Neural crest cell (in vitro differentiated cells): ENCODE measurements at regions not wholly inside any gene's neighbourhood (a gene's known extent, or its start where the extent isn't known, plus 50 kb on each side); places are given as distances from the start of the nearest gene placed in this dataset.

Experiments used
- DNase-seq: peaks from one replicate; pipeline ENCODE4 v3.0.0; 2021; ENCODE audit warnings: low read depth, mixed read lengths, low spot score
- H3K27ac Mint-ChIP-seq: one replicate; pipeline ENCODE4 v1.8.0; 2021; ENCODE audit warnings: mild to moderate bottlenecking, mixed read lengths; ENCODE audit not compliant: unreplicated experiment
- H3K27me3 Mint-ChIP-seq: 2 replicates; pipeline ENCODE4 v1.8.0; 2021; ENCODE audit warnings: low read depth, mild to moderate bottlenecking, mixed read lengths
- H3K36me3 Mint-ChIP-seq: 2 replicates; pipeline ENCODE4 v1.8.0; 2021; ENCODE audit warnings: low read depth, mild to moderate bottlenecking, mixed read lengths
- H3K4me1 Mint-ChIP-seq: 2 replicates; pipeline ENCODE4 v1.8.0; 2021; ENCODE audit warnings: mixed read lengths
- H3K4me3 Mint-ChIP-seq: one replicate; pipeline ENCODE4 v1.8.0; 2021; ENCODE audit warnings: mild to moderate bottlenecking, mixed read lengths
- H3K9me3 Mint-ChIP-seq: 2 replicates; pipeline ENCODE4 v1.8.0; 2021; ENCODE audit warnings: mixed read lengths
- TF ChIP-seq, protein P1 (sequence below): fragments of 200-600 bp; sonication (generic); conservative IDR thresholded peaks from 2 replicates; pipeline ENCODE4 v1.5.0; 2021; ENCODE audit warnings: antibody characterized with exemption, mild to moderate bottlenecking

DNA sequence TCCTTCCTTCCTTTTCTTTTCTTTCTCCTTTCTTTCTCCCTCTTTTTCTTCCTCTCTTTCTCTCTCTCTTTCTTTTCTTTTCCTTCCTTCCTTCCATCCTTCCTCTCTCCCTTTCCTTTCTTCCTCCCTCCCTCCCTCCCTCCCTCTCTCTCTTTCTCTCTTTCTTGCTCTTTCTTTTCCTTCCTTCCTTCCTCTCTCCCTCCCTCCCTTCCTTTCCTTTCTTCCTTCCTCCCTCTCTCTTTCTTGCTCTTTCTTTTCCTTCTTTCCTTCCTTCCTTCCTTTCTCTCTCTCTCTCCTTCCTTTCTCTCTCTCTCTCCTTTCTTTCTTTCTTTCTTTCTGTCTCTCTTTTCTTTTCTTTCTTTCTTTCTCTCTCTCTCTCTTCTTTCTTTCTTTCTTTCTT lies 207.6 kb downstream of the ATP23 start:
- no peaks in the 10 kb centered on the region for H3K36me3 Mint-ChIP-seq
- TF ChIP-seq, protein P1, sequence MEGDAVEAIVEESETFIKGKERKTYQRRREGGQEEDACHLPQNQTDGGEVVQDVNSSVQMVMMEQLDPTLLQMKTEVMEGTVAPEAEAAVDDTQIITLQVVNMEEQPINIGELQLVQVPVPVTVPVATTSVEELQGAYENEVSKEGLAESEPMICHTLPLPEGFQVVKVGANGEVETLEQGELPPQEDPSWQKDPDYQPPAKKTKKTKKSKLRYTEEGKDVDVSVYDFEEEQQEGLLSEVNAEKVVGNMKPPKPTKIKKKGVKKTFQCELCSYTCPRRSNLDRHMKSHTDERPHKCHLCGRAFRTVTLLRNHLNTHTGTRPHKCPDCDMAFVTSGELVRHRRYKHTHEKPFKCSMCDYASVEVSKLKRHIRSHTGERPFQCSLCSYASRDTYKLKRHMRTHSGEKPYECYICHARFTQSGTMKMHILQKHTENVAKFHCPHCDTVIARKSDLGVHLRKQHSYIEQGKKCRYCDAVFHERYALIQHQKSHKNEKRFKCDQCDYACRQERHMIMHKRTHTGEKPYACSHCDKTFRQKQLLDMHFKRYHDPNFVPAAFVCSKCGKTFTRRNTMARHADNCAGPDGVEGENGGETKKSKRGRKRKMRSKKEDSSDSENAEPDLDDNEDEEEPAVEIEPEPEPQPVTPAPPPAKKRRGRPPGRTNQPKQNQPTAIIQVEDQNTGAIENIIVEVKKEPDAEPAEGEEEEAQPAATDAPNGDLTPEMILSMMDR: no peak
- DNase-seq: no peak
- no peak overlapping the region for H3K4me3 Mint-ChIP-seq
- no peaks in the 10 kb centered on the region for H3K27me3 Mint-ChIP-seq
- no peaks in the 10 kb centered on the region for H3K4me1 Mint-ChIP-seq
- H3K27ac Mint-ChIP-seq: no peak overlapping the region
- peaks cover 3% of the 10 kb centered on the region for H3K9me3 Mint-ChIP-seq

DNA sequence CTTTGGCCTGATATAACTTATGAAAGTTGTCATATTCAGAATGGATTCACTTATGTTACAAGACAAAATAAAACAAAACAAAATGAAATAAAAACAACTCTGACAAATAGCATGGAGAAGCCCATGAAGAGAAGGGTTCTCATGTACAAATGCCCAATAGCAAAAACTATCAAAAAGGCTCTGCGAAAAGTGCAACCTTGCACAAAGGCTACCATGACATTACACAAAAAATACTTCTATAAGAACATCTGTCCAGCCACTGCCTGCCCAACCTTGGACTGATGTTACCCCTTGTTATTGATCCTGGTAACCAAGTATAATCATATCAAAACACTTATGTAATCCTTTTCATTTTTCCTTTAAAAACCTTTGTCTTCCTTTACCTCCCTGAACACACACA lies 213.0 kb downstream of the ATP23 start:
- TF ChIP-seq, protein P1: no peak
- Mint-ChIP-seq H3K4me3 (no peak overlapping the region), H3K36me3 (no peaks in the 10 kb centered on the region), H3K27me3 (no peaks in the 10 kb centered on the region), H3K9me3 (no peaks in the 10 kb centered on the region), H3K4me1 (no peaks in the 10 kb centered on the region), H3K27ac (no peak overlapping the region)
- no peak for DNase-seq

DNA sequence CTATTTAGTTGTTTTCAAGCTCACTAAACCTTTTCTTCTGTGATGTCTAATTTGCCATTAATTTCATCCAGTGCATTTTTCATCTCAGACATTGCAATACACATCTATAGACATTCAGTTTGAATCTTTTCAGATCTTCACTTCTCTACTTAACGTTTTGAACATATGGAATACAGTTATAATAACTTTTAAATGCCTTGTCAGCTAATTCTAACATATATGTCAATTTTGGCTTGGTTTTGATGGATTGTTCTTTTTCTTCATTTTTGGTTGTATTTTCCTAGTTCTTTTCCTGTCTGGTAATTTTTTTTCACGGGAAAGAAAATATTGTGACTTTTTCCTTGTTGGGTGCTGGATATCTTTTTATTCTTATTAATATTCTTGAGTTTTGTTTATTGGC lies 215.3 kb downstream of the ATP23 start:
- DNase-seq: no peak
- Mint-ChIP-seq H3K36me3 (no peaks in the 10 kb centered on the region), H3K27me3 (no peaks in the 10 kb centered on the region), H3K4me1 (no peaks in the 10 kb centered on the region), H3K4me3 (no peak overlapping the region), H3K27ac (no peak overlapping the region), H3K9me3 (no peaks in the 10 kb centered on the region)
- TF ChIP-seq, protein P1: no peak

DNA sequence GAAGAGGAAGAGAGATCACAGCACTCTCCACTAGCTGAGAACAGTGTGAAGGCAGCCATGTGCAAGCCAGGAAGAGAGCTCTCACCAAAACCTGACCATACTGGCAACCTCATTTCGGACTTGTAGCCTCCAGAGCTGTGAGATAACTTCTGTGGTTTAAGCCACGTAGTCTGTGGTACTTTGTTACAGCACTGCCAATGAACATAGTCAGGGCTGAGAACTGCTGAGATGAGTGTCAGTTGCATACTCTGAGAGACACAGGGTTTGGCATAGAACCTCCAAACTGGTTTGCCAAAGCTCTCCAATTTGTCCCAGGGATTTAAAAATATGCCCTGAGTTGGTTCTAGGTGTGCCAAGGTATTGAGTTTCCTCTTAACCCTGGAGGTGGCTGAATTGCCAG lies 218.6 kb downstream of the ATP23 start:
- Mint-ChIP-seq H3K36me3 (no peaks in the 10 kb centered on the region), H3K9me3 (no peaks in the 10 kb centered on the region), H3K27ac (no peak overlapping the region), H3K4me3 (no peak overlapping the region), H3K4me1 (no peaks in the 10 kb centered on the region), H3K27me3 (no peaks in the 10 kb centered on the region)
- no peak for DNase-seq
- TF ChIP-seq, protein P1: no peak

DNA sequence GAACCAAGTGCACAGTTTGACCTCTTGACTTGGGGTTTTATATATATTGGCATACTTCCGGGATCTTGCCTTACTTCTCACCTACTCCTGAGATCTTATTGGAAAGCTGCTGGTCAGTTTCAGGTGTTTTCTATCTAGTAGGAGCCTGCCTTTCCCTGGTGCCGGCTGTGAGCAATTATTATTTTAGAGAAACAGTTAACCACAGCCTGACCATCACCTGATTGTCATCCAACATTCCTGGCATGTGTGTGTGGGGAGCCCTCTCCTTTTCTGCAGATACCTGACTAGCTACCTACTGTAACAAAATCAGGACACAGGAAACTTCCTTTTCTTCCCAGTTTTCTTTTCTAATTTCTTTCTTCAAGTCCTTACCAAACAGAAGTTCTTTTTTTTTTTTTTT lies 220.4 kb downstream of the ATP23 start:
- TF ChIP-seq, protein P1: no peak
- Mint-ChIP-seq H3K4me1 (no peaks in the 10 kb centered on the region), H3K27me3 (no peaks in the 10 kb centered on the region), H3K27ac (no peak overlapping the region), H3K9me3 (no peaks in the 10 kb centered on the region), H3K4me3 (no peak overlapping the region), H3K36me3 (no peaks in the 10 kb centered on the region)
- no peak for DNase-seq

DNA sequence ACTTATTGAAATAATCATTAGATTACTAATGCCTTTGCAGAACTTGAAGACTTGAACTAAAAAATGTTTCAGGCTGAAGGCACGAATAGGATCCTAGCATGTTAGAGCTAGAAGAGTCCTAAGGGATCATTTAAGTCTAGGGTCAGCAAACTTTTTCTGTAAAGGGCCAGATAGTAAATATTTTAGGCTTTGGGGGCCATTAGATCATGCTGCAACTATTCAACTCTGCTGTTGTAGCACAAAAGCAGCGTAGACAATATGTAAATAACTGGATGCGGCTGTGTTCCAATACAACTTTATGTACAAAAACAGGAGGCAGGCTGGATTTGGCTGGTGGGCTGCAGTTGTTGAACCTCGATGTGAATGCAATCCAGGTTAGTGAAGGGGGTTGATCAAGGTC lies 221.7 kb downstream of the ATP23 start:
- H3K4me1 Mint-ChIP-seq: no peaks in the 10 kb centered on the region

More for the DNA sequence above, 221.7 kb downstream of the ATP23 start:
- Mint-ChIP-seq H3K27me3 (no peaks in the 10 kb centered on the region), H3K4me3 (no peak overlapping the region), H3K36me3 (no peaks in the 10 kb centered on the region), H3K27ac (no peak overlapping the region), H3K9me3 (no peaks in the 10 kb centered on the region)
- TF ChIP-seq, protein P1: no peak
- no peak for DNase-seq
